Stimulated activated CD4-positive, alpha-beta T cell treated with anti-CD3 and anti-CD28 coated beads, TNF-alpha, amount 100 ng/mL, for 4 hours (primary cell): ENCODE measurements at regions not wholly inside any gene's neighbourhood (a gene's known extent, or its start where the extent isn't known, plus 50 kb on each side); places are given as distances from the start of the nearest gene placed in this dataset.
A peak's percentile ranks its signal among the peaks of the same experiment; 100 is the strongest.

ENCODE experiments used
- DNase-seq, 3 experiments: peaks; one replicate each; pipeline ENCODE4 v3.0.0-alpha.2; 2020; ENCODE audit warnings: low read depth in 3 of 3

DNA sequence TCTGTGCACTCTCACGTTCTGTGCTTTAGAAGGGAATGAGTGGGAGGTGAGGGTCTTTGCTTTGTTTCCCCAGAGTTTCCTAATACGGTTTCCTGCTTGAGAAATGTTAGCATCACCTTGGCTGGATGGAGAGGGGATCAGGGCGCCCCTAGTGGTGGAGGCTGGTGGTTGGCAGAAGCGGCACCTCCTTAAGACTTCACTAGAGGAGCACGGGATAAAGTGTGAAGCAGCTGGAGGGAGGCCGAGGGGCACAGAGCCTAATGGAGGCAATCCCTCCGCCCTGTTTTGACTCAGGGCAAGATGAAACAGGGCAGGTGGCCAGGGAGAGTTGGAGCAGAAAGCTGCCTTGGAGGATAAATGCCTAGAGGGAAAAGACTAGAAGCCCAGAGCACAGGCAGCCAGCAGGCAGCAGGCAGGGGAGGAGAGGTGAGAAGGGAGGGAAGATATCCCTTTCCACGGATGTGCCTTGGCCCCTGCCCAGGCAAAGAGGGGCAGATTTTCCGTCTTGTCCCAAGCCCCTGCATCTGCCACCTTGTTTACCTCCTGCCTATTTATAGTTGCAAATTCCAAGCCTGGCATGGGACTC, 56.0 kb upstream of the BTRC start:
- DNase-seq: peak; percentile 46 to 66 (median 61)

- DNase-seq: no peak
Observed at GRCh38 chr10:101299211-101299610, 54.8 kb upstream of the BTRC start.

DNA sequence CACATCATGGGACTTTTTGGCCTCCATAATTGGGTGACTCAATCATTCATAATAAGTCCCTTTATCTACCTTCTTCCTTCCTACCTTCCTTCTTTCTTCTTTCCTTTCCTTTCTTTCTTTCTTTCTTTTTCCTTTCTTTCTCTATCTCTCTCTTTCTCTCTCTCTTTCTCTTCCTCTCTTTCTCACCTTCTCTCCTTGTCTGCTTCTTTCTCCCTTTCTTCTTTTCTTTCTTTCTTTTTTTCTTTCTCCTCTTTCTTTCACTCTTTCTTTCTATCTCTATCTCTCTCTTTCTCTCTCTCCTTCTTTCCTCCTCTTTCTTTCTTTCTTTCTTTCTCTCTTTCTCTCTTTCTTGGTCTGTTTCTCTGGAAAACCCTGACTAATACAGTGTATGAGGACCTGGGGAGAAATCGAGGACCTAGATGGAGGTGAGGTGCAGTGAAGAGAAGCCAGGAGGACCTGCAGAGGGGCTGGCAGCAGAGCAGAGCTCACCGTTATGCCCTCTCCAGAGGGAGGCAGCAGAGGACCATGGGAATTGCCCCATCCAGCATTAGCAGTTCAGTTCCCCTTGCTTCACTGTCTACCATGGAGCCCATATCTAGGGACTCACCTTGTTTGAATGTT, 52.7 kb upstream of the BTRC start:
- no peak for DNase-seq

DNA sequence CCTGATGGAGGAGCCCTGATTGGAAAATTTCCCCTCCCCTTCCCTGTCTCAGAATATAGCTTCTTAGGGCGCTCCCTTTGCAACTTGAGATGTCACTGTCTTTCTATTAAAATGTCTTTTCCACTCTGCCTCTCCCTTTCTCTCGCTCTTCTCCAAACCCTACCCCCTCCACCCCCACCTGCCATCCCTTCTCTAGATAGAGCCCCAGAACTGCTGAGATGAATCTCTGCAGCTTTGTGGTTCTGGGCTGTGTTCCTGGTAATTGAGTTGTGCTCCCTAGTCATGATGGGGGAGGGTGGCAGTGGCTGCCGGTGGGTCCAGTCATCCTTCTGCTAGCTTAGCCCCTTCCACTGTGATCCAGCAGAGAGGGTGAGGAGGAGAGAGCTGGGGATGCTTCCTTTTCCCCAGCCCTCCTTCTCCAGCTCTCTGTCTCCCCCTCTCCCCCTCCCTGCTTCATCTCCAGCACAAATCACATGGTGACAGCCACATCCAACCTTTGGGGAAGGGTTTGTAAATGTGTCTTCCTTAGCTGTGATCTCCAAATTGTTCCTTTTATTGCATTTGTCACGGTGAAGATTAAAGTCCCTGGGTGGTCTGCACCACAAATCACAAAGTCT, 50.8 kb upstream of the BTRC start:
- no peak for DNase-seq
